GM18502 (cell line): ENCODE measurements at regions not wholly inside any gene's neighbourhood (a gene's known extent, or its start where the extent isn't known, plus 50 kb on each side); places are given as distances from the start of the nearest gene placed in this dataset.

ENCODE experiments used
- ATAC-seq: cut with Tn5 transposase; IDR thresholded peaks from one replicate; pipeline ENCODE4 v1.9.1; 2021; ENCODE audit warnings: mild to moderate bottlenecking; ENCODE audit not compliant: unreplicated experiment, poor library complexity

- ATAC-seq: no peak
Measured at GRCh38 chr18:40096675-40097074, 1858.4 kb upstream of the PIK3C3 start.

- no peak for ATAC-seq
Measured at GRCh38 chr18:40094441-40094840, 1860.6 kb upstream of the PIK3C3 start.

GRCh38 chr18:40088130-40088529 is 1866.9 kb upstream of the PIK3C3 start:
- no peak for ATAC-seq

GRCh38 chr18:40079786-40080185 is 1875.2 kb upstream of the PIK3C3 start:
- ATAC-seq: no peak

- ATAC-seq: no peak
Measured at GRCh38 chr18:40075616-40076015, 1879.4 kb upstream of the PIK3C3 start.

- no peak for ATAC-seq
Measured at GRCh38 chr18:40072761-40073160, 1882.3 kb upstream of the PIK3C3 start.

GRCh38 chr18:40066368-40066767 is 1888.7 kb upstream of the PIK3C3 start:
- no peak for ATAC-seq

GRCh38 chr18:40063488-40063887 is 1891.5 kb upstream of the PIK3C3 start:
- ATAC-seq: no peak

GRCh38 chr18:40061086-40061485 is 1893.9 kb upstream of the PIK3C3 start:
- no peak for ATAC-seq

GRCh38 chr18:40060562-40060961 is 1894.5 kb upstream of the PIK3C3 start:
- ATAC-seq: no peak

- no peak for ATAC-seq
Measured at GRCh38 chr18:40058811-40059570, 1896.0 kb upstream of the PIK3C3 start.

- ATAC-seq: no peak
Measured at GRCh38 chr18:40056079-40056692, 1898.8 kb upstream of the PIK3C3 start.

- no peak for ATAC-seq
Measured at GRCh38 chr18:40055262-40055661, 1899.8 kb upstream of the PIK3C3 start.

GRCh38 chr18:40049716-40050115 is 1905.3 kb upstream of the PIK3C3 start:
- ATAC-seq: no peak

- ATAC-seq: no peak
Measured at GRCh38 chr18:40048886-40049650, 1906.0 kb upstream of the PIK3C3 start.

- no peak for ATAC-seq
Measured at GRCh38 chr18:40048253-40048652, 1906.8 kb upstream of the PIK3C3 start.

- no peak for ATAC-seq
Measured at GRCh38 chr18:40046596-40046995, 1908.4 kb upstream of the PIK3C3 start.

GRCh38 chr18:40041951-40042350 is 1913.1 kb upstream of the PIK3C3 start:
- no peak for ATAC-seq

GRCh38 chr18:40040574-40040973 is 1914.5 kb upstream of the PIK3C3 start:
- ATAC-seq: no peak

- no peak for ATAC-seq
Measured at GRCh38 chr18:40037356-40037755, 1917.7 kb upstream of the PIK3C3 start.

- no peak for ATAC-seq
Measured at GRCh38 chr18:40036861-40037260, 1918.2 kb upstream of the PIK3C3 start.
